HepG2 (cell line): ENCODE measurements at regions not wholly inside any gene's neighbourhood (a gene's known extent, or its start where the extent isn't known, plus 50 kb on each side); places are given as distances from the start of the nearest gene placed in this dataset.

Experiments
- ATAC-seq: fragments of 200-7000 bp; cut with Tn5 transposase; 3 replicates; pipeline ENCODE4 v1.9.1; 2020; ENCODE audit warnings: mild to moderate bottlenecking, moderate library complexity
- BruUV-seq: library from RNA; stranded (reverse); fragments of 400-500 nt; replicated peaks from 2 replicates; lab custom pipeline; 2021; lab: Mats Ljungman, UMichigan
- CTCF ChIA-PET: fragments of 300-600 bp; formaldehyde crosslinking; extraction: SDS; loops from one replicate; lab custom pipeline; 2021; ENCODE audit warnings: low total read pairs, inconsistent platforms, low intra/inter-chr PET ratio; lab: Yijun Ruan, JAX
- POLR2A ChIA-PET: fragments of 350-600 bp; sonication (Branson Sonifier 250); formaldehyde crosslinking; loops from one replicate; lab custom pipeline; 2020; ENCODE audit warnings: antibody characterized with exemption, inconsistent platforms; lab: Yijun Ruan, JAX
- DNase-seq: peaks from one replicate; pipeline ENCODE4 v3.0.0-alpha.2; 2015; ENCODE audit warnings: low spot score
- FAIRE-seq: peaks from 3 replicates; lab custom pipeline; 2011; peaks lifted over from hg19 to GRCh38; lab: Jason Lieb, UNC
- H2AFZ ChIP-seq: one replicate; pipeline ENCODE4 v1.6.1; 2011; ENCODE audit warnings: low read length, inconsistent platforms
- H3K27ac ChIP-seq: fragments of 300-600 bp; 3 replicates; pipeline ENCODE4 v1.8.0; 2011; ENCODE audit warnings: mixed run types, mild to moderate bottlenecking, mixed read lengths, low read length, inconsistent platforms; ENCODE audit not compliant: insufficient read depth; ENCODE audit errors: extremely low read length
- H3K27me3 ChIP-seq, 2 experiments: fragments of 200-600 bp in 1 of 2; 2 replicates in 1 of 2; 3 replicates in 1 of 2; pipeline versions ENCODE4 v1.6.0 to v1.8.0; 2011; ENCODE audit warnings: low read length in 2 of 2, mild to moderate bottlenecking in 2 of 2, moderate library complexity in 2 of 2, inconsistent platforms in 1 of 2; ENCODE audit not compliant: insufficient read depth in 2 of 2, control insufficient read depth in 1 of 2
- H3K36me3 ChIP-seq, 2 experiments: fragments of 200-600 bp in 1 of 2; replicated peaks in 1 of 2; 2 replicates in 1 of 2; 3 replicates in 1 of 2; pipeline versions ENCODE4 v1.5.1 to v1.8.0; 2011; ENCODE audit warnings: low read length in 2 of 2, inconsistent platforms in 1 of 2; ENCODE audit not compliant: insufficient read depth in 2 of 2, control insufficient read depth in 1 of 2
- H3K4me1 ChIP-seq: 2 replicates; pipeline ENCODE4 v1.5.1; 2012; ENCODE audit warnings: low read length, inconsistent platforms; ENCODE audit not compliant: insufficient read depth
- H3K4me2 ChIP-seq: 2 replicates; pipeline ENCODE4 v1.6.0; 2011; ENCODE audit warnings: low read depth, low read length, inconsistent platforms
- H3K4me3 ChIP-seq, 3 experiments: fragments of 200-600 bp in 1 of 3; sonication (generic), shearing (Covaris generic) in 1 of 3; replicated peaks in 1 of 3; 2 replicates each; pipeline ENCODE4 v1.5.1; 2011 to 2016; ENCODE audit warnings: low read length in 3 of 3, inconsistent platforms in 2 of 3, low read depth in 2 of 3, mild to moderate bottlenecking in 2 of 3, control low read depth in 1 of 3, mixed read lengths in 1 of 3; ENCODE audit not compliant: insufficient read depth in 1 of 3
- H3K79me2 ChIP-seq: one replicate; pipeline ENCODE4 v1.6.1; 2011; ENCODE audit warnings: low read length, inconsistent platforms; ENCODE audit not compliant: insufficient read depth
- H3K9ac ChIP-seq: 2 replicates; pipeline ENCODE4 v1.6.0; 2011; ENCODE audit warnings: mild to moderate bottlenecking, low read depth, low read length, inconsistent platforms; ENCODE audit not compliant: insufficient read depth
- H3K9me3 ChIP-seq: 2 replicates; pipeline ENCODE4 v1.5.1; 2012; ENCODE audit warnings: mild to moderate bottlenecking, low read length
- H4K20me1 ChIP-seq: 2 replicates; pipeline ENCODE4 v1.6.0; 2011; ENCODE audit warnings: inconsistent platforms, mild to moderate bottlenecking, low read length, moderate library complexity; ENCODE audit not compliant: insufficient read depth
- CCAR2 ChIP-seq: fragments of 200-400 bp; formaldehyde crosslinking; optimal IDR thresholded peaks from 2 replicates; pipeline ENCODE3; 2018; ENCODE audit warnings: low read depth, mild to moderate bottlenecking, low read length, moderate library complexity
- FOXJ3 ChIP-seq: sonication (generic); formaldehyde crosslinking; IDR thresholded peaks from 2 replicates; pipeline ENCODE4 v1.4.0; 2020; ENCODE audit warnings: missing genetic modification reagents, mild to moderate bottlenecking, borderline replicate concordance
- GABPA ChIP-seq, 2 experiments: IDR thresholded peaks; 2 replicates each; pipeline ENCODE4 v1.6.1; 2011 to 2016; ENCODE audit warnings: low read depth in 2 of 2, low read length in 1 of 2, missing biosample characterization in 1 of 2, missing genetic modification characterization in 1 of 2
- GMEB1 ChIP-seq: sonication (generic); formaldehyde crosslinking; IDR thresholded peaks from 2 replicates; pipeline ENCODE4 v1.5.1; 2020; ENCODE audit warnings: missing genetic modification reagents, mild to moderate bottlenecking, borderline replicate concordance
- HNRNPLL ChIP-seq: fragments of 200-400 bp; formaldehyde crosslinking; IDR thresholded peaks from 2 replicates; pipeline ENCODE4 v1.6.1; 2017; ENCODE audit warnings: mild to moderate bottlenecking, low read depth, low read length; ENCODE audit not compliant: poor library complexity, severe bottlenecking
- IKZF4 ChIP-seq: sonication (generic); formaldehyde crosslinking; IDR thresholded peaks from 2 replicates; pipeline ENCODE4 v1.5.1; 2020; ENCODE audit warnings: borderline replicate concordance, mild to moderate bottlenecking, low read depth, missing genetic modification reagents; ENCODE audit errors: not compliant biosample characterization
- JUN ChIP-seq: sonication (generic); formaldehyde crosslinking; IDR thresholded peaks from 2 replicates; pipeline ENCODE4 v1.4.0; 2020; ENCODE audit warnings: mild to moderate bottlenecking, missing genetic modification reagents
- KDM4B ChIP-seq: sonication (generic); formaldehyde crosslinking; IDR thresholded peaks from 2 replicates; pipeline ENCODE4 v1.4.0; 2020; ENCODE audit warnings: missing genetic modification reagents
- MBD4 ChIP-seq: IDR thresholded peaks from 2 replicates; pipeline ENCODE4 v1.6.1; 2012; ENCODE audit warnings: low read length, inconsistent platforms, borderline replicate concordance
- POGZ ChIP-seq: sonication (generic); formaldehyde crosslinking; IDR thresholded peaks from 2 replicates; pipeline ENCODE4 v1.4.0; 2020; ENCODE audit warnings: mild to moderate bottlenecking, missing genetic modification reagents
- RBFOX2 ChIP-seq: fragments of 200-400 bp; formaldehyde crosslinking; IDR thresholded peaks from 2 replicates; pipeline ENCODE4 v1.6.1; 2017; ENCODE audit warnings: low read depth, mild to moderate bottlenecking, low read length
- RORA ChIP-seq: sonication (generic); formaldehyde crosslinking; IDR thresholded peaks from 2 replicates; pipeline ENCODE4 v1.5.0; 2020; ENCODE audit warnings: mild to moderate bottlenecking, missing genetic modification reagents, moderate library complexity
- ZFX ChIP-seq: sonication (generic); formaldehyde crosslinking; IDR thresholded peaks from 2 replicates; pipeline ENCODE4 v1.4.0; 2020; ENCODE audit warnings: mild to moderate bottlenecking, low read depth, missing genetic modification reagents, moderate library complexity
- WGBS: methylation state at CpG from one replicate; pipeline ENCODE4 v1.1.6; 2017; ENCODE audit warnings: low lambda C conversion rate; 5-methylcytosine and 5-hydroxymethylcytosine counted together
- in situ Hi-C: cut with HindIII; loops from 2 replicates; pipeline ENCODE4 v1.10.0; 2017; ENCODE audit warnings: low pct_unique_long_range_greater_than_20kb; ENCODE audit not compliant: extremely low pct_ligation_motif_present
- intact Hi-C: fragments of 100-400 bp; cut with micrococcal nuclease; formaldehyde crosslinking; loops from one replicate; pipeline ENCODE4 v1.10.0; 2022; ENCODE audit not compliant: unreplicated experiment
- TF ChIP-seq, protein P1 (sequence below): sonication (generic); formaldehyde crosslinking; IDR thresholded peaks from 2 replicates; pipeline ENCODE4 v1.4.0; 2020; ENCODE audit warnings: missing genetic modification reagents, borderline replicate concordance

GRCh38 chr1:232105561-232105960 is 479.0 kb downstream of the DISC1 start:
- no peaks in the 10 kb centered on the region for H3K4me1 ChIP-seq
- in situ Hi-C loops (no loop called here), intact Hi-C loops (no loop called here)
- H3K9me3 ChIP-seq, result no peaks in the 10 kb centered on the region
- no peak for ATAC-seq
- H3K9ac ChIP-seq, result no peak overlapping the region
- ChIA-PET CTCF (no interaction called here), POLR2A (no interaction called here)
- H3K4me3 ChIP-seq, result no peak overlapping the region
- BruUV-seq, result no TSS peak
- no peaks in the 10 kb centered on the region for H3K36me3 ChIP-seq
- H4K20me1 ChIP-seq, result no peaks in the 10 kb centered on the region
- no peak overlapping the region for H3K4me2 ChIP-seq
- no peak for FAIRE-seq
- TF ChIP-seq MBD4, result no peak
- TF ChIP-seq IKZF4, result no peak
- no peak for TF ChIP-seq FOXJ3
- TF ChIP-seq GMEB1 (CRISPR knock-in tag), result no peak
- no peak for TF ChIP-seq RORA (CRISPR knock-in tag)
- TF ChIP-seq, protein P1, sequence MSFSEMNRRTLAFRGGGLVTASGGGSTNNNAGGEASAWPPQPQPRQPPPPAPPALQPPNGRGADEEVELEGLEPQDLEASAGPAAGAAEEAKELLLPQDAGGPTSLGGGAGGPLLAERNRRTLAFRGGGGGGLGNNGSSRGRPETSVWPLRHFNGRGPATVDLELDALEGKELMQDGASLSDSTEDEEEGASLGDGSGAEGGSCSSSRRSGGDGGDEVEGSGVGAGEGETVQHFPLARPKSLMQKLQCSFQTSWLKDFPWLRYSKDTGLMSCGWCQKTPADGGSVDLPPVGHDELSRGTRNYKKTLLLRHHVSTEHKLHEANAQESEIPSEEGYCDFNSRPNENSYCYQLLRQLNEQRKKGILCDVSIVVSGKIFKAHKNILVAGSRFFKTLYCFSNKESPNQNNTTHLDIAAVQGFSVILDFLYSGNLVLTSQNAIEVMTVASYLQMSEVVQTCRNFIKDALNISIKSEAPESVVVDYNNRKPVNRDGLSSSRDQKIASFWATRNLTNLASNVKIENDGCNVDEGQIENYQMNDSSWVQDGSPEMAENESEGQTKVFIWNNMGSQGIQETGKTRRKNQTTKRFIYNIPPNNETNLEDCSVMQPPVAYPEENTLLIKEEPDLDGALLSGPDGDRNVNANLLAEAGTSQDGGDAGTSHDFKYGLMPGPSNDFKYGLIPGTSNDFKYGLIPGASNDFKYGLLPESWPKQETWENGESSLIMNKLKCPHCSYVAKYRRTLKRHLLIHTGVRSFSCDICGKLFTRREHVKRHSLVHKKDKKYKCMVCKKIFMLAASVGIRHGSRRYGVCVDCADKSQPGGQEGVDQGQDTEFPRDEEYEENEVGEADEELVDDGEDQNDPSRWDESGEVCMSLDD (CRISPR knock-in tag), result no peak
- no peak for TF ChIP-seq RBFOX2
- TF ChIP-seq ZFX (CRISPR knock-in tag), result no peak
- no peak for TF ChIP-seq CCAR2
- TF ChIP-seq HNRNPLL, result no peak
- no peak for TF ChIP-seq GABPA (IDR thresholded peaks at IDR 0.05; ENCODE audit: low read depth, low read length)
- TF ChIP-seq GABPA (CRISPR knock-in tag; IDR thresholded peaks at IDR 0.05; ENCODE audit: low read depth), result no peak
- TF ChIP-seq KDM4B (CRISPR knock-in tag), result no peak
- TF ChIP-seq POGZ, result no peak
- no peak for TF ChIP-seq JUN (CRISPR knock-in tag)
- no peak overlapping the region for H3K27ac ChIP-seq
- no peaks in the 10 kb centered on the region for H3K79me2 ChIP-seq
- 9% methylated on average over 7 of the region's 7 CpGs for WGBS
- H2AFZ ChIP-seq, result no peak overlapping the region
- peaks cover 0 to 5% of the 10 kb centered on the region in 2 experiments; a peak in 1 of 5 replicates for H3K27me3 ChIP-seq
- DNase-seq, result no peak
